GM23248 (cell line): ENCODE measurements at regions not wholly inside any gene's neighbourhood (a gene's known extent, or its start where the extent isn't known, plus 50 kb on each side); places are given as distances from the start of the nearest gene placed in this dataset.

Experiments
- EZH2 ChIP-seq: fragments of 200-600 bp; sonication (generic); IDR thresholded peaks from 2 replicates; pipeline ENCODE4 v1.6.1; 2018; ENCODE audit warnings: antibody characterized with exemption, mild to moderate bottlenecking; ENCODE audit not compliant: insufficient read depth, poor library complexity, severe bottlenecking
- EZH2phosphoT487 ChIP-seq: fragments of 200-600 bp; sonication (generic); IDR thresholded peaks from 2 replicates; pipeline ENCODE4 v1.6.1; 2018; ENCODE audit warnings: antibody characterized with exemption, moderate library complexity, mild to moderate bottlenecking, low read depth; ENCODE audit not compliant: insufficient read depth

- TF ChIP-seq EZH2phosphoT487 (no peak), EZH2 (no peak)
Measured at GRCh38 chr1:218658269-218658668, 313.1 kb downstream of the TGFB2 start.
